ENCODE measurements at regions not wholly inside any gene's neighbourhood (a gene's known extent, or its start where the extent isn't known, plus 50 kb on each side); places are given as distances from the start of the nearest gene placed in this dataset.

- DNase-seq (ENCODE audit: low read depth) = peak; percentile 30
Measured at GRCh38 chr13:29713839-29714238, 118.4 kb upstream of the SLC7A1 start.

- DNase-seq (ENCODE audit: low read depth) = no peak
Measured at GRCh38 chr13:29711776-29712175, 116.3 kb upstream of the SLC7A1 start.

GRCh38 chr13:29710511-29710910 is 115.0 kb upstream of the SLC7A1 start:
- DNase-seq (ENCODE audit: low read depth) = no peak

GRCh38 chr13:29709407-29710069 is 114.0 kb upstream of the SLC7A1 start:
- no peak for DNase-seq (ENCODE audit: low read depth)

- DNase-seq (ENCODE audit: low read depth) = peak; percentile 72
Measured at GRCh38 chr13:29707876-29708543, 112.5 kb upstream of the SLC7A1 start.

GRCh38 chr13:29706923-29707322 is 111.4 kb upstream of the SLC7A1 start:
- DNase-seq (ENCODE audit: low read depth) = no peak

GRCh38 chr13:29704648-29705047 is 109.2 kb upstream of the SLC7A1 start:
- peak; percentile 49 for DNase-seq (ENCODE audit: low read depth)

- no peak for DNase-seq (ENCODE audit: low read depth)
Measured at GRCh38 chr13:29703421-29703820, 107.9 kb upstream of the SLC7A1 start.

- peak; percentile 99 for DNase-seq (ENCODE audit: low read depth)
Measured at GRCh38 chr13:29702912-29703351, 107.4 kb upstream of the SLC7A1 start.

- no peak for DNase-seq (ENCODE audit: low read depth)
Measured at GRCh38 chr13:29698106-29698505, 102.6 kb upstream of the SLC7A1 start.

GRCh38 chr13:29696606-29697005 is 101.1 kb upstream of the SLC7A1 start:
- DNase-seq (ENCODE audit: low read depth) = no peak

GRCh38 chr13:29693275-29693945 is 97.9 kb upstream of the SLC7A1 start:
- no peak for DNase-seq (ENCODE audit: low read depth)

- DNase-seq (ENCODE audit: low read depth) = no peak
Measured at GRCh38 chr13:29689548-29689947, 94.1 kb upstream of the SLC7A1 start.

- peak; percentile 73 for DNase-seq (ENCODE audit: low read depth)
Measured at GRCh38 chr13:29688193-29688592, 92.7 kb upstream of the SLC7A1 start.

- DNase-seq (ENCODE audit: low read depth) = peak; percentile 75
Measured at GRCh38 chr13:29684441-29684840, 89.0 kb upstream of the SLC7A1 start.

- DNase-seq (ENCODE audit: low read depth) = no peak
Measured at GRCh38 chr13:29683041-29683440, 87.6 kb upstream of the SLC7A1 start.

GRCh38 chr13:29681864-29682263 is 86.4 kb upstream of the SLC7A1 start:
- no peak for DNase-seq (ENCODE audit: low read depth)

- DNase-seq (ENCODE audit: low read depth) = no peak
Measured at GRCh38 chr13:29679396-29680053, 84.0 kb upstream of the SLC7A1 start.

GRCh38 chr13:29677627-29678026 is 82.1 kb upstream of the SLC7A1 start:
- DNase-seq (ENCODE audit: low read depth) = no peak

GRCh38 chr13:29676941-29677452 is 81.5 kb upstream of the SLC7A1 start:
- peak; percentile 63 for DNase-seq (ENCODE audit: low read depth)

GRCh38 chr13:29676535-29676934 is 81.0 kb upstream of the SLC7A1 start:
- peak; percentile 73 for DNase-seq (ENCODE audit: low read depth)

GRCh38 chr13:29674532-29674931 is 79.0 kb upstream of the SLC7A1 start:
- DNase-seq (ENCODE audit: low read depth) = peak; percentile 85

All from EH (cell line).